HCT116 (cell line): ENCODE measurements at regions not wholly inside any gene's neighbourhood (a gene's known extent, or its start where the extent isn't known, plus 50 kb on each side); places are given as distances from the start of the nearest gene placed in this dataset.

Experiments
- ATAC-seq: fragments of 200-7000 bp; cut with Tn5 transposase; 2 replicates; pipeline ENCODE4 v1.9.1; 2020; ENCODE audit warnings: mild to moderate bottlenecking, moderate library complexity
- BruUV-seq: library from RNA; stranded (reverse); fragments of 400-500 nt; replicated peaks from 2 replicates; lab custom pipeline; 2021; lab: Mats Ljungman, UMichigan
- CTCF ChIA-PET: fragments of 300-600 bp; sonication (Branson Sonifier 250); formaldehyde crosslinking; loops from one replicate; lab custom pipeline; 2021; ENCODE audit warnings: antibody characterized with exemption; lab: Charles Lee
- POLR2A ChIA-PET: fragments of 300-600, 350-600 bp; sonication (Branson Sonifier 250); formaldehyde crosslinking; loops from one replicate; lab custom pipeline; 2021; ENCODE audit warnings: antibody characterized with exemption; lab: Charles Lee
- RAD21 ChIA-PET, 2 experiments: fragments of 300-600 bp; sonication (Branson Sonifier 250); formaldehyde crosslinking; loops; one replicate each; lab custom pipeline; 2023; ENCODE audit warnings: low total read pairs in 2 of 2; ENCODE audit not compliant: uncharacterized antibody in 2 of 2, unreplicated experiment in 2 of 2, low non-redundant PET in 1 of 2; lab: Charles Lee
- DNase-seq: peaks from one replicate; pipeline ENCODE4 v3.0.0-alpha.2; 2010; ENCODE audit warnings: low read depth, low spot score
- H2AFZ ChIP-seq: fragments of 200-600 bp; shearing (Covaris generic), sonication (generic); 2 replicates; pipeline ENCODE4 v1.6.1; 2017; ENCODE audit warnings: low read depth, mixed run types, mixed read lengths, antibody characterized with exemption, low read length; ENCODE audit not compliant: poor library complexity, severe bottlenecking
- H3K27ac ChIP-seq: 2 replicates; pipeline ENCODE4 v1.5.1; 2012; ENCODE audit warnings: low read depth, low read length
- H3K27me3 ChIP-seq: fragments of 200-600 bp; sonication (generic); 2 replicates; pipeline ENCODE4 v1.6.1; 2016; ENCODE audit warnings: mixed run types, low read length, mixed read lengths; ENCODE audit not compliant: insufficient read depth
- H3K36me3 ChIP-seq, 2 experiments: fragments of 200-500 bp in 1 of 2; fragments of 200-600 bp in 1 of 2; sonication (Bioruptor generic) in 1 of 2; sonication (generic) in 1 of 2; 2 replicates each; pipeline versions ENCODE4 v1.5.1 to v1.6.1; 2014 to 2016; ENCODE audit warnings: low read length in 2 of 2, inconsistent platforms in 1 of 2, mixed read lengths in 1 of 2, mixed run types in 1 of 2; ENCODE audit not compliant: insufficient read depth in 2 of 2, control insufficient read depth in 1 of 2
- H3K4me1 ChIP-seq, 2 experiments: fragments of 200-600 bp in 1 of 2; sonication (generic) in 1 of 2; 2 replicates each; pipeline versions ENCODE4 v1.5.1 to v1.6.1; 2012 to 2017; ENCODE audit warnings: low read length in 2 of 2, inconsistent platforms in 1 of 2, mild to moderate bottlenecking in 1 of 2, mixed read lengths in 1 of 2, mixed run types in 1 of 2, moderate library complexity in 1 of 2; ENCODE audit not compliant: insufficient read depth in 2 of 2, control insufficient read depth in 1 of 2
- H3K4me2 ChIP-seq: fragments of 200-600 bp; sonication (generic); 2 replicates; pipeline ENCODE4 v1.6.1; 2017; ENCODE audit warnings: mixed run types, low read length, mixed read lengths
- H3K4me3 ChIP-seq, 2 experiments: fragments of 200-600 bp in 1 of 2; sonication (generic) in 1 of 2; replicated peaks in 1 of 2; 2 replicates each; pipeline ENCODE4 v1.5.1; 2011 to 2016; ENCODE audit warnings: low read length in 2 of 2, control low read depth in 1 of 2, low read depth in 1 of 2, mild to moderate bottlenecking in 1 of 2, mixed read lengths in 1 of 2, mixed run types in 1 of 2
- H3K79me2 ChIP-seq: fragments of 200-600 bp; sonication (generic); 2 replicates; pipeline ENCODE4 v1.6.1; 2017; ENCODE audit warnings: mild to moderate bottlenecking, mixed run types, low read length, moderate library complexity, mixed read lengths; ENCODE audit not compliant: insufficient read depth
- H3K9ac ChIP-seq: fragments of 200-600 bp; sonication (generic); 2 replicates; pipeline ENCODE4 v1.6.1; 2016; ENCODE audit warnings: low read length, mixed read lengths
- H3K9me2 ChIP-seq: fragments of 200-600 bp; sonication (generic), shearing (Covaris generic); 2 replicates; pipeline ENCODE4 v1.6.1; 2017; ENCODE audit warnings: mixed run types, mild to moderate bottlenecking, moderate library complexity; ENCODE audit not compliant: insufficient read depth
- H3K9me3 ChIP-seq, 2 experiments: fragments of 200-500 bp in 1 of 2; fragments of 200-600 bp in 1 of 2; sonication (Bioruptor generic) in 1 of 2; sonication (generic) in 1 of 2; 2 replicates each; pipeline ENCODE4 v1.6.1; 2014 to 2017; ENCODE audit warnings: low read length in 2 of 2, mixed read lengths in 2 of 2, inconsistent platforms in 1 of 2, low read depth in 1 of 2, mild to moderate bottlenecking in 1 of 2, mixed run types in 1 of 2, moderate library complexity in 1 of 2; ENCODE audit not compliant: control insufficient read depth in 1 of 2, insufficient read depth in 1 of 2
- H4K20me1 ChIP-seq: fragments of 200-600 bp; sonication (generic), shearing (Covaris generic); 2 replicates; pipeline ENCODE4 v1.6.1; 2017; ENCODE audit warnings: mixed run types, mild to moderate bottlenecking, moderate library complexity; ENCODE audit not compliant: insufficient read depth
- ATF3 ChIP-seq: IDR thresholded peaks from 2 replicates; pipeline ENCODE4 v1.6.1; 2012
- CBX3 ChIP-seq: IDR thresholded peaks from 2 replicates; pipeline ENCODE4 v1.6.1; 2012; ENCODE audit warnings: low read depth
- CEBPB ChIP-seq: IDR thresholded peaks from 2 replicates; pipeline ENCODE4 v1.6.1; 2012; ENCODE audit warnings: low read depth
- CTCF ChIP-seq, 3 experiments: fragments of 200-600 bp in 1 of 3; sonication (generic) in 1 of 3; IDR thresholded peaks in 2 of 3; conservative IDR thresholded peaks in 1 of 3; 2 replicates each; pipeline ENCODE4 v1.5.1; 2012 to 2017; ENCODE audit warnings: low read depth in 2 of 3, low read length in 2 of 3, antibody characterized with exemption in 1 of 3, borderline replicate concordance in 1 of 3, control low read depth in 1 of 3, mild to moderate bottlenecking in 1 of 3, mixed read lengths in 1 of 3, mixed run types in 1 of 3, moderate library complexity in 1 of 3; ENCODE audit not compliant: insufficient read depth in 1 of 3
- ELF1 ChIP-seq: IDR thresholded peaks from 2 replicates; pipeline ENCODE4 v1.6.1; 2012; ENCODE audit warnings: low read depth, borderline replicate concordance
- EZH2 ChIP-seq: fragments of 200-600 bp; sonication (generic); IDR thresholded peaks from 2 replicates; pipeline ENCODE4 v1.6.1; 2017; ENCODE audit warnings: antibody characterized with exemption, mixed run types
- EZH2phosphoT487 ChIP-seq: fragments of 200-600 bp; IDR thresholded peaks from 2 replicates; pipeline ENCODE4 v1.6.1; 2018; ENCODE audit warnings: antibody characterized with exemption, borderline replicate concordance
- FOSL1 ChIP-seq: IDR thresholded peaks from 2 replicates; pipeline ENCODE4 v1.6.1; 2012; ENCODE audit warnings: low read depth
- JUND ChIP-seq: IDR thresholded peaks from 2 replicates; pipeline ENCODE4 v1.6.1; 2012
- MAX ChIP-seq: IDR thresholded peaks from 2 replicates; pipeline ENCODE4 v1.6.1; 2012
- POLR2A ChIP-seq: IDR thresholded peaks from 2 replicates; pipeline ENCODE4 v1.7.0; 2011; ENCODE audit warnings: borderline replicate concordance; ENCODE audit not compliant: insufficient read depth, insufficient read length; ENCODE audit errors: extremely low read depth
- POLR2AphosphoS5 ChIP-seq: IDR thresholded peaks from 2 replicates; pipeline ENCODE4 v1.6.1; 2011; ENCODE audit warnings: mild to moderate bottlenecking, low read depth, low read length, moderate library complexity
- SIN3A ChIP-seq: IDR thresholded peaks from 2 replicates; pipeline ENCODE4 v1.6.1; 2012; ENCODE audit warnings: low read depth
- SP1 ChIP-seq: IDR thresholded peaks from 2 replicates; pipeline ENCODE4 v1.6.1; 2012; ENCODE audit warnings: low read depth
- SRF ChIP-seq: IDR thresholded peaks from 2 replicates; pipeline ENCODE4 v1.6.1; 2012; ENCODE audit warnings: low read depth
- TCF7L2 ChIP-seq: IDR thresholded peaks from 2 replicates; pipeline ENCODE4 v1.7.0; 2011; ENCODE audit warnings: borderline replicate concordance, inconsistent platforms; ENCODE audit not compliant: insufficient read depth, insufficient read length; ENCODE audit errors: extremely low read depth
- YY1 ChIP-seq: IDR thresholded peaks from 2 replicates; pipeline ENCODE4 v1.6.1; 2011; ENCODE audit warnings: low read length, low read depth, moderate library complexity, mild to moderate bottlenecking; ENCODE audit not compliant: insufficient replicate concordance; ENCODE audit errors: extremely low read depth
- ZNF274 ChIP-seq: fragments of 200-500 bp; sonication (Bioruptor generic); IDR thresholded peaks from 2 replicates; pipeline ENCODE4 v1.6.1; 2014; ENCODE audit warnings: mild to moderate bottlenecking, low read depth, low read length, inconsistent platforms
- intact Hi-C: fragments of 100-400 bp; cut with micrococcal nuclease; formaldehyde crosslinking; loops from 2 replicates; pipeline ENCODE4 v1.10.0; 2022

GRCh38 chr18:5021558-5021957 is 175.5 kb downstream of the AKAIN1 start:
- Histone ChIP-seq H3K9me3 (peaks cover 0 to 3% of the 10 kb centered on the region in 2 experiments; a peak in 2 of 4 replicates), H3K4me2 (no peak overlapping the region), H3K4me3 (no peak overlapping the region), H3K36me3 (no peaks in the 10 kb centered on the region), H3K9me2 (no peaks in the 10 kb centered on the region), H3K4me1 (no peaks in the 10 kb centered on the region), H3K27me3 (no peaks in the 10 kb centered on the region), H4K20me1 (no peaks in the 10 kb centered on the region), H3K9ac (no peak overlapping the region), H3K79me2 (no peaks in the 10 kb centered on the region), H2AFZ (no peak overlapping the region), H3K27ac (no peak overlapping the region)
- POLR2A ChIA-PET, result no interaction called here
- BruUV-seq, result no TSS peak
- RAD21 ChIA-PET, result no interaction called here
- CTCF ChIA-PET, result no interaction called here
- TF ChIP-seq SP1 (no peak), POLR2AphosphoS5 (no peak), SIN3A (no peak), ATF3 (no peak), MAX (no peak), CBX3 (no peak)
- DNase-seq, result no peak
- intact Hi-C loops, result no loop called here
- ATAC-seq, result no peak

- no peaks in the 10 kb centered on the region for H3K4me1 ChIP-seq
- H3K9me2 ChIP-seq, result no peaks in the 10 kb centered on the region
- ChIA-PET POLR2A (no interaction called here), CTCF (no interaction called here), RAD21 (no interaction called here)
- intact Hi-C loops, result no loop called here
- no peak overlapping the region for H3K9ac ChIP-seq
- no peak for ATAC-seq
- H3K9me3 ChIP-seq, result peaks cover 0 to 2% of the 10 kb centered on the region in 2 experiments; a peak in 2 of 4 replicates
- no peak overlapping the region for H2AFZ ChIP-seq
- no peak overlapping the region for H3K4me2 ChIP-seq
- H3K27ac ChIP-seq, result no peak overlapping the region
- no peak overlapping the region for H3K4me3 ChIP-seq
- no peaks in the 10 kb centered on the region for H3K36me3 ChIP-seq
- no TSS peak for BruUV-seq
- DNase-seq, result no peak
- H3K27me3 ChIP-seq, result no peaks in the 10 kb centered on the region
- no peaks in the 10 kb centered on the region for H4K20me1 ChIP-seq
- H3K79me2 ChIP-seq, result no peaks in the 10 kb centered on the region
- TF ChIP-seq CEBPB (no peak), CBX3 (no peak), POLR2A (no peak), FOSL1 (no peak), CTCF (IDR thresholded peaks at IDR 0.05 in 2 of 3, conservative IDR thresholded peaks at IDR 0.05 in 1 of 3; ENCODE audit: borderline replicate concordance in 1 of 3, insufficient read depth in 1 of 3, low read depth in 2 of 3, low read length in 2 of 3) (no peak), EZH2phosphoT487 (no peak), ZNF274 (no peak), ATF3 (no peak), SRF (no peak), SIN3A (no peak), EZH2 (no peak), JUND (no peak), TCF7L2 (no peak), ELF1 (no peak), MAX (no peak), YY1 (no peak)
Observed at GRCh38 chr18:5015213-5015612, 181.8 kb downstream of the AKAIN1 start.
